Left colon (tissue), 2 donors: ENCODE measurements at regions not wholly inside any gene's neighbourhood (a gene's known extent, or its start where the extent isn't known, plus 50 kb on each side); places are given as distances from the start of the nearest gene placed in this dataset.

Experiments used
- ATAC-seq: fragments of 200-7000 bp; cut with Tn5 transposase; one replicate; pipeline ENCODE4 v1.9.1; 2020; ENCODE audit warnings: mild to moderate bottlenecking, moderate library complexity
- DNase-seq, 2 donors: peaks; one replicate each; pipeline ENCODE4 v3.0.0-alpha.2; 2020
- intact Hi-C, 2 donors: fragments of 100-400 bp; cut with DNase I in 1 of 2; cut with micrococcal nuclease in 1 of 2; formaldehyde crosslinking; loops; one replicate each; pipeline versions ENCODE4 v1.11.2 to v1.14.0; 2022; cut with DNase I, micrococcal nuclease
- donor health status: DM: no; HTN: no; CAD: no.
- donor health status: DM: yes; HTN: yes; CAD: no.

DNA sequence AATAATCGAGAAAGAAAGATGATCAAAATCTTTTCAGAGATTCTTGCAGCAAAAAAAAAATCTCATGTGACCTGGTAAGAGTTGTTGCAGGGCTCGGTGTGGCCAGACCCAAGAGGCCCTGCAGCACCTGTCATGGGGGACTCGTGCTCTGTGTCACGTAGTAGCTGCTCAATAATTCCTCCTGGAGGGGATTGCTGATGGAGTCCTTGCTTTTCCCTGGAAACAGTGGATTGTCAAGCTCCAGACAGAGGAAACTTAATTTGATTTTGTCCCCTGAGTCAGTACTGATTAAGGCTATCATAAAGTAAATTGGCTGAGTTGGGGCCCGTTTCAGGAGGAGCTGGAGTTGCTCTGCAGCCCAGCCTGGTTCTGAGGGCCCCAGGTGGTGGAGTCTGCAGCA is 125.2 kb downstream of the EDN3 start:
- ATAC-seq: no peak
- DNase-seq: no peak
- intact Hi-C loops: no loop called here

DNA sequence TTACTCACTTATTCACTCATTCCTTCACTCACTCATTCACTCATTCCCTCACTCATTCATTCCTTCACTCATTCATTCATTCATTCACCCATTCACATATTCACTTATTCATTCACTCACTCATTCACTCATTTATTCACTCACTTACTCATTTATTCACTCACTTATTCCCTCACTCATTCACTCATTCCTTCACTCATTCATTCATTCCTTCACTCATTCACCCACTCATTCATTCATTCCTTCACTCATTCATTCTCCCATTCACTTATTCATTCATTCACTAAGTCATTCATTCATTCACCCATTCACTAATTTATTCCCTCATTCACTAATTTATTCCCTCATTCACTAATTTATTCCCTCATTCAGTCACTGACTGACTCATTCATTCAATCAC is 127.6 kb downstream of the EDN3 start:
- DNase-seq (no peak), ATAC-seq (no peak)
- intact Hi-C loops: no loop called here

DNA sequence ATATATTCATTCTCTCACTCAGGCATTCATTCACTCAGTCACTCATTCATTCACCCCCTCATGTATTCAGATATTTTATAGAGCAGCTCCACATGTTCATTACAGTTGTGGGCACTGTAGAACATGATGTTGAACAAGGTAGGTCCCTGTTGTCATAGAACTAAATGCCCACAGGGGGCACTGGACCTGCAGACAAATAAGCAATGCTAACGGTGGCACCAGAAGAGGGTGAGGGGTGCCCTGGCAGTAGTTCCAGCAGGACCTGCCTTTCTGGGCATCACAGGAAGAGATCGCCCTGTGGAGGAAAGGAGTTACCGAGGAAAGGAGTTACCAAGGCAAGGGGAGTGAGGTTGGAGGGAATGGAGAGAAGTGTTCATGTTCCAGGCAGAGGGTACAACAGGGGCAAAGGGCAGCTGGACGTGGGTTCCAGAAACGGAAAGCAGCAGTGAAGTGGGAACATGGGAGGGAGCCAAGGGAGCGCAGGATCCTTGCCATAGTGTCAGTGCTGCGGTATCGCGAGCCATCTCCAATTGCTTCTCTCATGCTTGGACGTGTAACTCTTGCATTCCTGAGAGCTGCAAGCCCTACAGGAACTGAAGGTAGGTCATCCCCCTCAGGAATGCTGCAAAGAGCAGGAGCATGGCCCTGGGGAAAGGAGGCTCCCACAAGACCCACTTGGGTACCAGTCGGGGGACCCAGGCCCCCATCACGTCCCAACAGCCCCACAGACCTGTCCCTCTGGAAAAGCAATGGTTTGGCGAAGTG is 128.2 kb downstream of the EDN3 start:
- DNase-seq (no peak), ATAC-seq (no peak)
- intact Hi-C loops: no loop called here

DNA sequence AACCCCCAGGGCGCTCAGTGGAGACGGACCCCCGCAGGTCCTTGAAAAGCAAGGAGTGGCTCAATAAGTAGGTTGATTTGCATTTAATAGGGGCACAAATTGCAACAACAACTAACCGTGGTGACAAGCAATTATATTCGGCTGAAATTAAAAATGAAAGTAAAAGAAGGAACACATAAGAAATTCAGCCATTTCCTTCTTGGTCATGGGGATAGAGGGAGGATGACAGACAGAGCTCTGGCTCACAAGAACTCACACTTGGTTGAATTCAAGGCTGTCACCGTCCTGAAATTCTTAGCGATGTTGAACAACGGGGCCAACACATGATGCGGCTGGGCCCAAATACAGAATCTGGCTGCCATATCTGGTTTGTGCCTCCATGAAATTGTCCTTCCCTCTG is 129.0 kb downstream of the EDN3 start:
- ATAC-seq (no peak), DNase-seq (no peak)
- intact Hi-C loops: no loop called here

DNA sequence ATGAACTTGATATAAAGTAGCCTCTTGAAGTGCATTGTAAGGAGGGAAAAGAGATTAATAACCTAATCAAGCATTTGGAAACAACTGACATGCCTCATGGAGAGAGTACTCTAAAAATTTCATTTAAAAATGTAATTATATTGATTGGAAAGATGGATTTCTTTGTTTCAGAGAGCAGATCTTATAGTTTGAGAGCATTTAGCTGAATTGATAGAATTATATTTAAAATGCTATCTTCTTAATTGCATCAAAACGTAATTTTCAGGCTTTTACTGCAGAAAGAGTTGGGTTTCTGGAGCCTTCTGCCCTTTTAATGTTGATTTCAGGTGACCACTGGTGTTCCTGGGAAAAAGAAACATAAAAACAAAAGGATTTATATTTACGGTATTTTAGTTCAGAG is 130.6 kb downstream of the EDN3 start:
- intact Hi-C loops: no loop called here
- ATAC-seq (no peak), DNase-seq (no peak)

DNA sequence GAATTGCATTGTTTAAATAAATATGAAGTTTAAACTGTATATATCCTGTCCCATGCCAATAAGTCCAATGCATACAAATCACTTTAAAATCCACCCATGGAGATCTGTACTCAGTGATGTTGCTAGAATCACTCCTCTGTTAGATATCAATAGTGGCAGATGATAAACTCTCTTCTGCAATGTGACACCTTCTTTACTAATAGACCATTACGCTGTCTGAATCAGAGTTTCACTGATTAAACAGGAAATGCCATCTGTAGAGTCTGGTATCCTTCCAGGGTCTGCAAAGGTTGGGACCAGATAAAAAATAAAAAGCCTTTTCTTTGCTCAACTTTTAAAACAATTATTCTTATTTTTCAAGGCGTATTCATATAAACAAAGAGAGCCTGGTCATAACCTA is 134.5 kb downstream of the EDN3 start:
- DNase-seq (no peak), ATAC-seq (no peak)
- intact Hi-C loops: no loop called here

DNA sequence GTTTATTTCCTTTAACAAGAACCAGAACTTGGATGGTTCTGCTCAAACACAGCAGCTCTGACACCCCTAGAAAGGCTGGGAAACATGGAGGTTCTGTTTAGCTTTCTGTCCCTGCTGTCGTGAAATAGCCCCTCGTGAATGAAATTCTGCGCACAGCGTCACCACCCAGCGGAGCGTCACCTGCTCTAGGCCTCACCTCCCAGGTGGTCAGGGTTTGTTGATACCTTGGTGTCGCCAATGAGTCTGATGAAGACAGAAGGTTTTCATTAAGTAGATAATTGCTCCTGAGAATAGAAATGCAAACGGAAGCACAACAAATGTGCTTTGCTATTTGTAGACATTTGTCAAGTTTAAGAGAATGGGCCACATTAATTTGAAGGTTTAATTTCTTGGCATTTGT is 135.1 kb downstream of the EDN3 start:
- ATAC-seq (no peak), DNase-seq (no peak)
- intact Hi-C loops: no loop called here

DNA sequence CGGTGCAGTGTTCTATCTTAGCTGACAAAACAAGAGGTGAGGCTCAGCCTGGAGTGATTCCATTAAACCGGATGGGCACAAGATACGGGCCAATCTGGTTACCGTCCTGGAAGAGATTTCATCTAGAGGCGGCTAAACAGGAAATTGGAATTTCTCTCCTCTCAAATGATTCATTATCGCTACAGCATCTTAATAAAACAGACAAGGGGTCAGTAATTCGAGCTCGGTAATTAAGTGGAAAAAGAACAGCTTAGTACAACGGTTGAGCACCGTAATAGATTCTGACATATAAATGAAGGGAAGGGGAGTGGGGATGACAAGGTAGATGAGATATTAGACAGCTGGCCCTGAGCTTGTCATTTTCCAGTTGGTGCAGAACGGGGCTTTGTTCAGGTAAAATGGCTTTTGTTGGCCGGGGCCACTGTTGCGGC is 137.2 kb downstream of the EDN3 start:
- intact Hi-C loops: no loop called here
- DNase-seq: no peak
- ATAC-seq: no peak

DNA sequence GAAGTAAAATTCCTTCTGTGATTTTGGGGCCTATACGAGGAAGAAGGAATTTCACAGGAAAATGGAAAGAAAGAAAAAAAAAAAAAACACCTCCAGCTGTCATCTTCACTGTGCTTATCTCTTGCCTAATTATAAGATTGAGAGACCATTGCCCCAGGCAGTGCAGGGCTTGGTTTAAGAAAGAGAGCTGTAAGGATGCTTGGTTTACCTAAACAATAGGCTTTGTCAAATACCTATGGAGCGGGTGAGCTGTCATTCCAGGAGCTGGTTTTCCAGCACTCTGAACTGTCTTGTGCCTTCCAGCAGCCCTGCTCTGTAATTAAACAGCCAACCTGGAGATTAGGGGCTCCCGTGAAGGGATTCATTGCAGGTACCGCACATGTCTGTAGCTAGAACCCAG is 137.8 kb downstream of the EDN3 start:
- ATAC-seq (no peak), DNase-seq (no peak)
- intact Hi-C loops: no loop called here

DNA sequence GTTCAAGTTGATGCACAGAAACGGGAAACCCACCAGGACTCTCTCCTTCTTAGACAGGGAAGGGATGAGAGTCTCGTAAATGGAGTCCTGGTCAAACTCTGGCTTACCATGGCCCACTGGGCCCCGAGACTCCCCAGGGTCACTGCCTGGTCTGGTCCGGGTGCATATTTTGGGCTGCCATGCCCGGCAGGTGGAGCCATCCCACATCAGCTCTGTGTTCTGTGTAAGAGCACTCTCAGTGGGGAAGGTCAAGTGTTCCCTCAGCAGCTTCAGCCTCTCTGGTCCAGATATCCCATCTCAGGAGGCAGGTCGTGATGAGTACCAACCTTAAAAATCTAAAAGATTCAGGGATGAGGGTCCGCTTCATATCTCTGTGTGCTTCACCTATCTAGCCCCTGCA is 138.8 kb downstream of the EDN3 start:
- ATAC-seq (no peak), DNase-seq (no peak)
- intact Hi-C loops: no loop called here

DNA sequence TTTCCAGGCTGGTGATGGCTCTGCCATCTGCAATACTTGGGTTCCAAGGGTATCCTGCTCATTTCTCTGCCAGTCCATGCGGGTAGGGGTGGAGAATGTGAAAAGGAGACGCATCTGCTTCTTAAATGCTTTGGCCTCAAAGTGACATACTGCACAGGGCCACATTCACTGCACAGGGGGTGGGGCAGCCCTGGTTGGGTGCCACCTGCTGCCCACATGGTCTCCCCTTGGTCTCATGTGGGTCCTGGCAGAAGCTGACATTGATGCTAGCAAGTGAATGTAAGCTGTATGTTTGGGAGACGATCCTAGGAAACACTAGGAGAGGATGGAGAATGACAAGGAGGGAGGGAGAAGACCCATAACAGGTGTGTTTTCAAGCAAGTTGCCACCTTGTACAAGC is 140.9 kb downstream of the EDN3 start:
- intact Hi-C loops: no loop called here
- ATAC-seq: no peak
- DNase-seq: no peak

DNA sequence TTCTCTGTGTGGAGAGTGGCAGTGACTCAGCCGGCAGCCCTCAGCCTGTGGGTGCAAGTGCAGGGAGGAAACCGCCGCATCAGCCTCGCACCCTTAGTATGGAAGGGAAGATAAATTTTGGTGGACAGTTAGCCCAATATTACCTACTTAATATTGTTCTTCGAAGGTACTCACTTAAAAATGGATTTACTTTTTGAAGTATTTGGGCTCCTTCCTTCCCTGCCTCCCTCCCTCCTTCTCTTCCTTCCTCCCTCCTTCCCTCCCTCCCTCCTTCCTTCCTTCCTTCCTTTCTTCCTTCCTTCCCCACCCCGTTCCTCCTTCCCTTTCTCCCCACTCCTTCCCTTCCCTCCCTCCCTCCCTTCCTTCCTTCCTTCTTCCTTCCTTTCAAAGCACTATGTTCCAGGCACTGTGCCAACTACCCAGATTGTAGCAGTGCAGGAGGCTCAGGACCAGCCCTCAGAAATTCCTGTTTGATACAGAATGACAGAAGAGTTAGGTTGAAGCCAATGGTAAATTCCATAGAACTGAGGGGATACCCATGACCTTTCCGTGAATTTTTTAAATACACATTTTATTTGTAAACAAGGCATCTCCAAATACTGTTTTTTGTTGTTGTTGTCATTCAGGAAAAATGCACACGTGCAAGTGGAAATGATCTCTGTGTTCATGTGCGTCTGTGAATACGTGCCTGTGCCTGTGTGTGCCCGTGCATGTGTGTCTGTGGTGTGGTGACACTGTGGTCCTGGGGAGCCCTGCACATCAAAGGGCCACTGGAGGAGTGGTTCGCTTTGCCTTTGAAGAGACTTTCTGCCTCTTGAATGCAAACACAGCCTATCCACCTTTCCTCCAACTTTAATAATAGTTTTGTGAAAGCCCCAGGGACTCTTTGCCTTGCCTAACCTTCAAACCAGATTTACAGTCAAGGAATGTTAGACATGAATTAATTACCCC is 141.7 kb downstream of the EDN3 start:
- DNase-seq (no peak), ATAC-seq (no peak)
- intact Hi-C loops: no loop called here

DNA sequence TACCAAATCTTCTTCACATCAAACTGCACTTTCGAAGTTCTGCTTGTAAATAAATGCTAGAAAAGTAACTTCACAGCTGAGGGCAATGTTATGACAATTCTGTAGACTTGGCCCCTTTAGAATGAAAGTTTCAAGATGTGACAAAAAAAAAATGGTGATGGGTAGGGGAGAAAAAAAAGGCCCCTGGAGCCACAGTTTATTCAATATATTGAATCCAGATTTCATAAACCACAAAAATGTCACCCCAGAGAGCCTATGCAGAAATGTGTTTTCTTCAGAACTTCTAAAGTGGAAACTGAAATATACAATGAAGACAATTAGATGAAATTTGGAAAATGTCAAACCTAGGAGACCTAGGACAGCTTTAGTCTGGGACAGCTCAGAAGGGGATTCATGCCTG is 143.1 kb downstream of the EDN3 start:
- ATAC-seq (no peak), DNase-seq (no peak)
- intact Hi-C loops: no loop called here

DNA sequence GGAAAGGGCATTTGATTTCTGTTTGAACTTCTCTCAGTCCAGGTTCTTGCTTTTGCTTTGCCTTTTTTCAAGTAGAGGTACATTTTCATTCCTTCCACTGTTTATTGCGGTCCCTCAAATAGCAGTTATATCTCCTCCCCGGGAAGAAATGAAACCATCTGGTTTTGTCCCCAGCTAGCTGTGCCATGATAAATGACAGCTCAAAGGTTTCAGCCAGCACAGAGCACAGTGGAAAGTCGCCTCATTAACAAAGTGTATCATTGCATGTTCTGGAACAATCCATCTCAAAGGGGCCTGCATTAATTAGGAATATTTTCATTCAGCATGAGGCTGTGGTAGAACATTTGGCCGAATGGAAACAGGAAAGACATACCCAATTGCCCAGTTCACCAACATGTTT is 146.0 kb downstream of the EDN3 start:
- intact Hi-C loops: no loop called here
- ATAC-seq (no peak), DNase-seq (no peak)

DNA sequence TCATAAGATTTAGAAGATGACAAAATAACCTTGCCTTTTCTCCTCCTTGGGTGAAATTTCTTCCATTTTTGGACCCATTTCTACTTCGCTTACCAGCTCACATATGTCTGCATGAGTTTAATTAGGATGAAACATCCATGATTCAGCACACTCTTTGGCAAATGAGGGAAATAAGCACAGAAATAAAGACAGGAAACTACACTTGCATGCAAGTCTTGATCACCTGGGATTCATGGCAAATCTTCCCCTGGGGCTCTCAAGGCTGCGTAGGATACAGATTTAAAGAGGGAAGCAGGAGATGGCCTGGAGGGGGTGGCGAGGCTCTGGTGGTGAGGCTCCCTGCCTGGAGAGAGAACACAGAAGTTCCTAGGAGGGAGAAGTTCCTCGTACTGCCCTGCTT is 147.8 kb downstream of the EDN3 start:
- ATAC-seq (no peak), DNase-seq (no peak)
- intact Hi-C loops: no loop called here

DNA sequence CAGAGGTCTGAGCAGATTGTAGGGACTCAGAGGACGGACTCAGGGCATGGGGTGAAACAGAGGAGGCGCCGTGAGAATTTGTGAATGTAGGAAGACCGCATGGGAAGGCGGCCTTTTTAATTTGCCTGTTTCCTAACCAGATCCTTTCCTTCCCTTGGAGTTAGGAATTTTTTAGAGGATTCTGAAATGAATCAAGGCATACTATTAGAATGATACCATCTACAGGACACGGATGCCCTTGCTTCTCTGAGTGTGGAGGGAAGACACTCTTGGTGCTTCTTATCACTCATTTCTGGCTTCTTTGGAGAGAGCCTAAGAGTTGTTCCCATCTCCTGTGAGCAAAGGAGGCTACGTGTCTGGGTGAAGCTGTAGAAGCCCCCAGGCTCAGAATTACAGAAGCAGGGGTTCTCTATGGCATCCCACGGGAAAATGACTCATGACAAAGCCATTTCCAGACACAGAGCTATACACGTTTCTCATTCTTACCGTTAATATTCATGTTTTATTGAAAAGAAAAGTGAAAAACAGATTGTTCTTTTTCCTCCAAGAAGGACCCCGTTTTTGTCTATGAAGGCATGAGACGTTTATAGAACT is 148.5 kb downstream of the EDN3 start:
- intact Hi-C loops: no loop called here
- DNase-seq: no peak
- no peak for ATAC-seq

DNA sequence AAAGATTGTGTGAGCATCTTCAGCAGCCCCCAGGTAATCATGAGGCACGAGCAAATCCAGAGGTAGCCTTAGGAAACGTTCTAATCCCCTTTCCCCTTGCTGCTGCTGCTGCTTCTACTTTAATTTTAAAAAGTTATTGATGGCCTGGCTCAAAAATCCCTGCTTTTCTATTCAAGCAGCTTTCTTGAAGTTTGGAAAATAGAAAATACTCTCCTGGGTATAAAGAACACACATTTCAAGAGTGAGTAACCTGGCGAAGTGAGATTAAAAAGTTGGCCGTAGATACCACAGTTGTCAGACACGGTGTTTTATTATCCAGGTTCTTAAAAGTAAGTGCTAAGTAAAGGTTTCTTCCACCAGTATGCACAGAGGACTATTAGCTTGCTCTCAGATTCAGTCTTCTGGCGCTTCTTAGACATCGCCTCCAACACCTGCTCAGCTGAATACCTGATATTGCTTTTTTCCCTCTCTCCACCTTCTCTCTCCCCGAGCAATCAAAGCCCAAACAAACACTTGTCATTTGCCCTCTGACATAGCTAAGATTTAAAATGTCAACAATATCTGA is 150.7 kb downstream of the EDN3 start:
- ATAC-seq: no peak
- intact Hi-C loops: no loop called here
- no peak for DNase-seq

DNA sequence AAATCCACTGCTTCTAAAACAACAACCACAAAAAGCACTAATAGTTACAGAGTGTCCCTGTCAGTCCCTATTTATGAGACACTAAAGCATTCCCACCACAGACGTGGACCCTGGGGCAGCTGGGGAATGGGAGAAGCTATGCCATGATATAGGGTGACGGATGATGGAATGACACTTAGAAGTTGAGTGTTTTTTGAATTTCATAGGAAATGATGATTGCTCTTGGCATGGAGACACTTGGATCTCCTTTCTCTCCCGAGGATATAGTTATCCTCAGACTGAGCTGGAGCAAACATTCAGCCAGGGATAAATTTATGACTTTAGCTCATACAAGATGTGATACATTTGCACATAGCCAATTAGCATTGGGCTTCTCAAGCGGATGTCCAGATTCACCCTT is 151.2 kb downstream of the EDN3 start:
- ATAC-seq (no peak), DNase-seq (no peak)
- intact Hi-C loops: no loop called here

DNA sequence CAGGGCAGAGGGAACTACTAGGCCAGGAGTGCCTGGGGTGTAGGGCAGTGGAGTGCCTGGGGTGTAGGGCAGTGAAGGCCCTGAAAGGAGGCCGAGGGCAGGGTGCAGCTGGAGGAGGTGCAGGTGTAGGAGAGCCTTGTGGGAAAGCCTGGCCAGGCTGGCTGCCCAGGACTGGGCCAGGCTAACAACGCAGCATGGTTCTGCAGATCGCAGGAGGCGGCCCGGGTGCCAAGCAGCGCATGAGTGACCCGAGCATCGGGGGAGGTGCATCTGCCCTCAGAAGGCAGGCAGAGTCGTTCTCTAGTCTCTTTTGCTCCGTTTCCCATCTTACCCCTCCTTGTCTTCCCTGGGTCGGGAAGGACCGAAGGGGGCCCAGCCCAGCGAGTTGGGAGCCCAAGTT is 151.5 kb upstream of the PHACTR3 start:
- DNase-seq: no peak
- no peak for ATAC-seq
- intact Hi-C loops: no loop called here
